HG03064 (cell line): ENCODE measurements at regions not wholly inside any gene's neighbourhood (a gene's known extent, or its start where the extent isn't known, plus 50 kb on each side); places are given as distances from the start of the nearest gene placed in this dataset.
"Not testable (repeated sequence)": the region's sequence is repeated elsewhere in the genome, so short reads cannot be mapped to it uniquely, and the experiment has no call there.

ENCODE experiments used
- ATAC-seq: cut with Tn5 transposase; IDR thresholded peaks from one replicate; pipeline ENCODE4 v1.9.1; 2021; ENCODE audit warnings: low read depth; ENCODE audit not compliant: unreplicated experiment

DNA sequence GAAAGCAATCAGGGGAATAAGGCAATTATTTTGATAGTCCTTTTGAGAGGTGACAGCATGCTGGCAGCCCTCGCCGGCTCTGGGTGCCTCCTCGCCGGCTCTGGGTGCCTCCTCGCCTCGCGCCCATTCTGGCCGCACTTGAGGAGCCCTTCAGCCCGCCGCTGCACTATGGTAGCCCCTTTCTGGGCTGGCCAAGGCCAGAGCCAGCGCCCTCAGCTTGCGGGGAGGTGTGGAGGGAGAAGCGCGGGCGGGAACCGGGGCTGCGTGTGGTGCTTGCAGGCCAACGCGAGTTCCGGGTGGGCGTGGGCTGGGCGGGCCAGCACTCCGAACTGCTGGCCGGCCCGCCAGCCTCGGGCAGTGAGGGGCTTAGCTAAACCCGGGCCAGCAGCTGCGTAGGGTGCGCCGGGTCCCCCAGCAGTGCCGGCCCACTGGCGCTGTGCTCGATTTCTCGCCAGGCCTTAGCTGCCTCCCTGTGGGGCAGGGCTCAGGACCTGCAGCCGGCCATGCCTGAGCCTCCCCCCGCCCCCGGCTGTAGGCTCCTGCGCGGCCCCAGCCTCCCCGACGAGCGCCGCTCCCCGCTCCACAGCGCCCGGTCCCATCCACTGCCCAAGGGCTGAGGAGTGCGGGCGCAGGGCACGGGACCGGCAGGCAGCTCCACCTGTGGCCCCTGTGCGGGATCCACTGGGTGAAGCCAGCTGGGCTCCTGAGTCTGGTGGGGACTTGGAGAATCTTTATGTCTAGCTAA is 193.5 kb downstream of the ADCYAP1 start:
- not testable (repeated sequence) for ATAC-seq

DNA sequence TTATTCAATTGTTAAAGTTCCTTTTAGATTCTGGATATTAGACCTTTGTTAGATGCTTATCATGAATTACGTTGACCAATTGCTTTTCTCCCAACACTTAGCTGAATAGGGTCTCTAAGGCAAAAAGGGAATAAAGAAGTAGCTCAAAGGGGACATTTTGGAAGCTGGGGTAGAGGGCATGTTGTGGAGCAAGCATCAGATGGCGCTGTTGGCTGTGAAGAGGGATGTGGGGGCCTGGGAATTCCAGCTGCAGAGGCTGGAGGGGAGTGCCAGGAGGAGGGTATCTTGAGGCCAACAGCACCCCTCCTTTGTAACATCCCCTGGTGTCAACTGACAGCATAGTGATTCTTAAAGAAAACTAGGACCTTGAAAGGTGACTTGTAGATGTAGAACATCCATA is 198.2 kb downstream of the ADCYAP1 start:
- no peak for ATAC-seq

DNA sequence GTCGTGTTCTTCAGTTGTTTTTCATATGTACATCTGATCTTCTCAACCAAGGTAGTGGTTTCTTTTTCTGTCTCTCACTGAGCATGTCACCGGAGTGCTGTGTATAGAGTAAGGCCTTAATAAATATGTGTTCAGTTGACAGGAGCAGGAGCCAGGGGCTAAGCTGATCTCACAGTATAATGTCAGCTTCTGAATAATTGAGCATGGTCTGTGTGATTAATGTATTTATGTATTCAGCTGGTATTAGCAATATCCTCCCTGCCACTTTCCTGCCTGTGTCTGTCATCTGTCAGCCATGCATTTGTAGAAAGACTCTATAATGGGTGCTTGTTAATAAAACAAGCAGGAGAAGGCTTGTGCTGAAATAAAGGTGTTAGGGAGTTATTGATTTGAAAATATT is 198.9 kb downstream of the ADCYAP1 start:
- no peak for ATAC-seq

DNA sequence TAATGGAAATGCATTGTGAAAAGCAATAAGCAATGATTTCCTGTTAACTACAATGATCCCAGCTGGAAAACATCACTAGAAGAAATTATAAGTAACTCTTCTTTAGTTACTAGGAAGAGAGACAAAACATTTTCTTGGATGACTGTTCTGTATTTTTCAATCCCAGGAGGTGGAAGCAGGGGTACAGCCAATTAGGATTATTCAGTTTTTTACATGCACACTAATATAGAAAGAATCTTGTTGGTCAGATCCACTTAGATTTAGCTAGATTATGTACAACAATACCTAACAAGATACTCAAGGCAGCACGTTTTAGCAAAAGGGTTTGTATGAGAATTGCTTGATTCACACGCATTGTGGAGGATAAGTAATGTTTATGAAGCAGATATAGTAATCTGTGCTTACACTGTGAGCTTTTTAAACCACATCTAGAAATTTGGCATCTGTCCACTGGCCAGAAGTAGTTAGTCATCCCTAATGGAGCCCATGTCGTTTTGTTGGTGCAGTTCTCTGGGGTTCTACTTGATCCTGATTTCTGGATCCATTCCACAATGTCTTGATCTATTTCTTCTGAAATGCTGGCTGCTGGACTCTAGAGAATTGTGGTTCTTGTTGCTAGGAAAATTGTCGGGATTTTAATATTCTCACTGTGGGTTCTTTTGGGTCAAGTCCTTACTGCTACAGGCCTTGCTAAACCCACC is 199.7 kb downstream of the ADCYAP1 start:
- no peak for ATAC-seq

DNA sequence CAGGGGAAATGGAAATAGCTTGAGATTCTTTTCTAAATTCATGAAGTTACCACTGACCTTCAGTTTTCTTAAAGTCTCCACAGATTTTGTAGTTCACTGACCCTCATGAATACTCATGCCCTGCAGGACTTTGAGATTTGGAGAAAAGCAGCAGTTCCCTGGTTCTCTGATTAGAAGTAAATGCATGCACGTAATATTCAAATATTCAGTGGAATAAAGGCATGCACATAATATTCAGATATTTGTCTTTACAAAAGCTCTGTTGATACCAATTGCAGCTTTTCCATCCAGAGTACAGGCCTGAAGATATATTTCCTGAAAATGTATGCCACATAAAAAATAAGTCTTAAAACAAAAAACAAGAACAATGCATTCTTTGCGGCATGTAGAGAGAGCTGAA is 219.8 kb downstream of the ADCYAP1 start:
- ATAC-seq, result no peak

DNA sequence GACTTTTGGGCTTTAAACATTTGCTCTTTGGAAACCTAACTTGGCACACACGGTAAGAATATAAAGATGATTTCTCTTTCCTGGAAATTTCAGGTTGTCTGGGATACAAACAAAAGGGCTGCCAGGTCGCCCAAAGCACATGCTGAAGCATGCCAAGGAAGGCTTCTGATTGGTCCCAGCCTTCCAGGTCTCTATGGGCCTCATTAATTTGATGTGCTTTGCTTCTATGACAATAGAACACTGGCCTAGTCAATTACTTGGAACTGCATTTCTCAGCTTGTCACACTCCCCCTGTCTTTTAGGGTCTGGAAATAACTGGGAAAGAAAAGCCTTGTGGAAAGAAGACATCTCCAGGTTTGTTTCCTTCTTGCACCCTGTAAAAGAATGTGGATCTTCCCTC is 228.9 kb downstream of the ADCYAP1 start:
- ATAC-seq, result no peak

DNA sequence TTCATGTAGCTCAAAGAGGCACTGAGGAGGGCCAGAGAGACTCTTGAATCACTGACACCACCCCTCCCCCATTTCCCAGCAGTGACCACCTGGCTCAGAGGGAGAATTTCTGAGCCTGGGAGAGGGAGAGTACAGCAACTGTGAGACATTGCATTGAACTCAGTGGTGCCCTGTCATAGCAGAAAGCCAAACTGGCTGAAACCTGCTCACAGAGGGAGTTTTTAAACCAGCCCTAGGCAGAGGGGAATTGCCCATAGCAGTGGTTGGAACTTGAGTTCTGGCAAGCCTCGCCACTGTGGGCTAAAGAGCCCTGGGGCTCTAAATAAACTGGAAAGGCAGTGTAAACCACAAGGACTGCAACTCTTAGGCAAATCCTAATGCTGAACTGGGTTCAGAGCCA is 243.1 kb downstream of the ADCYAP1 start:
- ATAC-seq, result no peak

DNA sequence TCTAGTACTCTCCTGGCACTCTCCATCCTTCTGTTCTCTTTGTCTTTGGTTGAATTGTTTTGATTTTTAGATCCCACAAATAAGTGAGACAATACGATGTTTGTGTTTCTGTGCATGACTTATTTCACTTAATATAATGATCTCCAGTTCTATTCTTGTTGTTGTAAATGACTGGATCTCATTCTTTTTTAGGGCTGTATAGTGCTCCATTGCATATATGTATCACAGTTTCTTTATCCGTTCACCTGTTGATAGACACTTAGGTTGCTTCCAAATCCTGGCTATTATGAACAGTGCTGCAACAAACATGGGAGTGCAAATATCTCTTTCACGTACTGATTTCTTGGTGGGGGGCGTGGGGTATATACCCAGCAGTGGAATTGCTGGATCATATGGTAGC is 245.0 kb downstream of the ADCYAP1 start:
- no peak for ATAC-seq

DNA sequence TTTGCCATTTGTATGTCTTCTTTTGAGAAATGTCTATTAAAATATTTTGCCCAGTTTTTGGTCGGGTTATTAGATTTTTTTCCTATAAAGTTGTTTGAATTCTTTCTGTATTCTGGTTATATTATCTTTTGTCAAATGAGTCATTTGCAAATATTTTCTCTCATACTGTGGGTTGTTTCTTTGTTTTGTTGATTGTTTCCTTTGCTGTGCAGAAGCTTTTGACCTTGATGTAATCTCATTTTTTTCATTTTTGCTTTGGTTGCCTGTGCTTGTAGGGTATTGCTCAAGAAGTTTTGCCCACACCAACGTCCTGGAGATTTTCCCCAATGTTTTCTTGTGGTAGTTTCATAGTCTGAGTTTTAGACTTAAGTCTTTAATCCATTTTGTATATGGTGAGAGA is 245.7 kb downstream of the ADCYAP1 start:
- no peak for ATAC-seq

DNA sequence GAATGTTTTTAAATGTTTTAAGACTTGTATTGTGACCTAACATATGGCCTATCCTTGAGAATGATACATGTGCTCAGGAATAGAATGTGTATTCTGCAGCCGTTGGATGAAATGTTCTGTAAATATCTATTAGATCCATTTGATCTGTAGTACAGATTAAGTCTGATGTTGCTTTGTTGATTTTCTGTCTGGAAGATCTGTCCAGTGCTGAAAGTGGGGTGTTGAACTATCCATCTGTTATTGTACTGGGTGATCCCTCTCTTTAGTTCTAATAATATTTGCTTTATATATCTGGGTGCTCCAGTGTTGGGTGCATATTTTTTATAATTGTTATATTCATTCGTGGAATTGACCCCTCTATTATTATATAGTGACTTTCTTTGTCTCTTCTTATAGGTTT is 248.3 kb downstream of the ADCYAP1 start:
- not testable (repeated sequence) for ATAC-seq

DNA sequence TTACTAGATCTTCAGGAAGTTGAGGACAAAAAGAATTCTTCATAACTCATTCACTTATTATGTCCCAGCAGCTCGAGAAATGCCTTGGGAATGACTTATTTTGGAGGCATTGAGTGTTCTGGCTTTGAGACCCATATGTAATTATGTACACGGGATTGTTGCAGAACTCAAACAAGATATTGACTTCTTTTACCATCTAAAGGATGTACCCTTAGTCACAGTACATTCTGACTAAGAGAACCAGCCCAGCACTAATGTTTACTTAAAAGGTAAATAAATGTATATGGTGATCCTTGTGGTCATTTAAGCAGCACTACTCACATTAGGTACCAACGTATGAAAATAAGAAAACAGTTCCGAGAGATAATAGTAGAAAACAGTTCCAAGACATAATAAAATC is 268.9 kb downstream of the ADCYAP1 start:
- ATAC-seq, result no peak

DNA sequence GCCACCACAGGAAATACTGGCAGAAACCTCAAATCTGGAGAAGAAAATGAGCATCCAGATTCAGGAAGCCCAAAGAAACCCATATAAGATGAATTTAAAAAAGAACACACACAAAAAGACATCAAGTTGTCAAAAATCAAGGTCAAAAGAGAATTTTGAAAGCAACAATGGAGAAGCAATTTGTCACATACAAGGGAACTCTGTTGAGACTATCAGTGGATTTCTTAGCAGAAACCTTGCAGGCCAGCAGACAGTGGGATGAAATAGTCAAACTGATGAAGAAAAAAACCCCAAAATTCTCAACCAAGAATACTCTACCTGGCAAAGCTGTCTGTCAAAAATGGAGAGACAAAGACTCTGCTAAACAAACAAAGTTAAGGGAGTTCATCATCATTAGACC is 272.6 kb downstream of the ADCYAP1 start:
- ATAC-seq, result no peak

DNA sequence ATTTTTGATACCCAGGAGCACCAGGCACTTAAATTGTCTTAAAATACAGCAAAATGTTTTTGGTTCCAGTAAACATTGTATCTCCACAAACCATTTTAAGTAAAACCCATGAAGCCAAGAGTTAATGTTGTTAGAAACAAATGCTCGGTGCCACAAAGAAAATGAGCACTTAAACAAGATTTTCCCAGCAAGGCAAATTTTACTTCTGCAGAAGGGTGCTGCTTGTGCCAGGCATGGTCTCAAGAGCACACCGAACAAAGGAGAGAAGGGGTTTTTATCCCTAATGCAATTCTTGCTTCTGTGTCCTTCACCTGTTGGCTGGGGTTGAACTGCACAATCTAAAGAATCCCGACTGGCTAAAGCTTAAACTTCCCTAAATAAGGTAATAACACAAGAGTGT is 286.7 kb downstream of the ADCYAP1 start:
- no peak for ATAC-seq

DNA sequence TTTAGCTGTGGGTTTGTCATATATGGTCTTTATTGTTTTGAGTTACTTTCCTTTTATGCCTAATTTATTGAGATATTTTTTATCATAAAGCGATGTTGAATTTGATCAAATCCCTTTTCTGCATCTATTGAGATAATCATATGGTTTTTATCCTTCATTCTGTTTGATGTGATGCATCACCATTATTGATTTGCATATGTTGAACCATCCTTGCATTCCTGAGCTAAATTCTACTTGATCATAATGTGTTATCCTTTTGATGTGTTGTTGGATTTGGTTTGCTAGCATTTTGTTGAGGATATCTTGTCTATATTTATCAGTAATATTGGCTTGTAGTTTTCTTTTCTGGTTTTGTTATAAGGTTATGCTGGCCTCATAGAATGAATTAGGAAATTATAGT is 308.5 kb downstream of the ADCYAP1 start:
- ATAC-seq, result no peak

DNA sequence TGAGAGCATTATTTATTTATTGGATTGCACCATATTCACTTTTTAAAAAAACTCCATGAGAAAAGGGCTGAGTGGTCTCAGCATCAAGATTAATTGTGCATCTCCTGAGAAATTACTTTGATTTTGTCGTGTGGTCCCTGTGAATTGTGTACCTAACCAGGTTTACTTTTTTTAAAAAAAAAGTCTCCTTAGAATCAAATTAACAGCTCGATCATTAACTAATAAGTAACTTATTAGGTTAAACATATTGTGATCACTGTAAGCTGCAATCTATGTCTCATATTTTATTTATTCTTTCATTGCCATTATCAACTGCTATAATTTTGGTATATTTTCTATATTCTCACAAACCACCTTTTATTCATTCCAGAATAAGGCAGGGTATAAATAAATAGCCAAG is 318.2 kb downstream of the ADCYAP1 start:
- no peak for ATAC-seq

DNA sequence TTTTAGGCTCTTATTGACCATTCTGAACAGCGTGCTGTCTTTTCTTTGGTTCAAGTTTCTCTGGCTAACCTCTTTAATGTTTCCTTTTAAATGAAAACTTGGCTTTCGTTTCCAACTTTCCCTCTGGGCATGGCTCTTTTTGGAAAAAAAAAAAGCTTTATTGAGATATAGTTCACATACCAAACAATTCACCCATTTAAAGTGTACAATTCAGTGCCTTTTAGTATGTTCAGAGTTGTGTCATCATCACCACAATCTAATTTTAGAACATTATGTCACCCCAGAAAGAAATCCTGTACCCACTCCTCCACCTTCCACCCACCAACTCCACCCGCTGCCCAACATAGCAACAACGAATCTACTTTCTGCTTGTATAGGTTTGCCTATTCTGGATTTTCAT is 322.4 kb downstream of the ADCYAP1 start:
- no peak for ATAC-seq

DNA sequence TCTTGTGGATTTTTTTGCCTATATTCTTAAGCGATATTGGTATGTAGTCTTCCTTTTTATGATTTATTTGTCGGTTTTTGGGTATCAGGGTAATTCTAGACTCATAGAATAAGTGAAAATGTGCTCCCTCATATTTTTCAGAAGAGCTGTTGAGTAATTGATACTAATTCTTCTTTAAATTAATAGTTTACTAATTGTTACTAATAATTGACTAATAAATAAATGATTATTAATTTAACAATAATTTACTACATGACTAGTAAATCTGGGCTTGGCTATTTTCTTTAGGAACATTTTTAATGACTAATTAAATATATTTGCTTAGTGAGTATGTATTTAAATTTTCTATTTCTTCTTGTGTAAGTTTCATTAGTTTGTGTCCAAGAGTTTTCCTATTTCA is 325.0 kb downstream of the ADCYAP1 start:
- no peak for ATAC-seq

DNA sequence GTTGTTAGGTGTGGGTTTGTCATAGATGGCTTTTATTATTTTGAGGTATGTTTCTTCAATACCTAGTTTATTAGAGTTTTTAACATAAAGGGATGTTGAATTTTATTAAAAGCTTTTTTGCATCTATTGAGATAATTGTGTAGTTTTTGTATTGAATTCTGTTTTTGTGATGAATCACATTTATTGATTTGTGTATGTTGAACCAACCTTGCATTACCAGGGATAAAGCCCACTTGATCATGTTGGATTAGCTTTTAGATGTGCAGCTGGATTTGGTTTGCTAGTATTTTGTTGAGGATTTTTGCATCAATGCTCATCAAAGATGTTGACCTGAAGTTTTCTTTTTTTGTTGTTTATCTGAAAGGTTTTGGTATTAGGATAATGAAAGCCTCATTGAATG is 328.2 kb downstream of the ADCYAP1 start:
- no peak for ATAC-seq

DNA sequence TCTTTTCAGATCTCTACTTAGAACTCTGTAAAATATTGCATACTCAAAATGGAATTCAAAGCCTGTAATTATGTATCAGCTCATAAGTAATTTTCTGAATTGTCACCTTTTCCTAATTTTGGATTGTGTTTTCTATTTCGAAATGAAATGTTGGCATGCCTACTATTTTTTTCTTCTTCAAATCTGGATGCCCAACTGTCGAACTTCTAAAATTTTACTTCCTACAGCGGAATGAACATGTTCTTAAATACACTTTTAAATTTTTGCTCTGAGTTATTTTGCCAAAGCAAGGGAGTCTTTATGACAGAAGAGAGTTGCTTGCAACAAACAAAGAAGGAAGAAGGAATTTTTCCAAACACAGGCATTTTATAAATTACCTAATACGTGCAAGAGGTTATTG is 336.0 kb downstream of the ADCYAP1 start:
- no peak for ATAC-seq

DNA sequence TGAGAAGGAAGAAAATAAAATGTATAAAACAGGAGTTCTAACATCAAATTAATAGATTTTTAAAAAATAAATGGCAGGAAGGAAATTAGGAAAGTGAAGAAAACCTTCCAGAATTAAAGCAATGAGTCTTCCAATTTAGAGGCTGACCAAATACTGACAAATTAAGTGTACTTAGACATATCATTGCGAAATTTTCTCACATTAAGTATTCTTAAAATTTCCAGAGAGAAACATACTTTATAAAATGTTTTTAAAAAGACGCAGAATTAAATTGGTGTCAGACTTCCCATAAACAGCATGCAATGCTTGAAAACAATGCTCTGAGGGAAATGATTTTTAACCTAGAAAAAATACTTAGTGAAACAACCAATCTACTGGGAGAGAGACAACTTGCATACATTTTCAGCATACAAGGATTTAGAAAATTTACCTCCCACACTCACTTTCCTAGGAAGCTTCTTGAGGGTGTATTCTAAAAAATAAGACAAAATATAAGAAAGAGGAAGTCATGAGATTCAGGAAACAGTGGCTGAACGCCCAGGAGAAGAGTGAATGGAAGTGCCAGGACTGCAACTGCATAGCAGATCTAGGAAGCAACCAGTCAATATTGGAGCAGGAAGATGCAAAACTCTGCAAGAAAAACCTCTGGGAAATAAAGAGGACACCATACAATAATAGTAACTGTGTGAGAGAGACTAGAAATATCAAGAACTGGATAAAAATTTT is 339.9 kb downstream of the ADCYAP1 start:
- ATAC-seq, result no peak

DNA sequence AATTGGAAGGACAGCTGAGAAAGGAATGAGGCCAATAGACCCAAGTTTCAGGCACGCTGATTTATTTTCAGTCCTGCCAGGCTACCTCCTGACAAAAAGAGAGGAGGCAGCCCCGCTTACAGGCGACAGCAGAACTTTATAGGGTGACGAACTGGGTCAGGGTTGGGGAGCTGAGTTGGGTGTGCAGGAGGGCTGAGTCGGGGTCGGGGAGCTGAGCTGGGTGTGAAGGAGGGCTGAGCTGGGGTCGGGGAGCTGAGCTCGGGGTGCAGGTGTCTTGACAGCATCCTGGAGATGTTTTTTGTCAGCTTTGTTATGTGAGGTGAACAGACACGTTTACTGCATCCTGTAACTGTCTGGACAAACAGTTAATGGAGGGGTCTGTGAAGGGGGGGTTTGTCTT is 342.2 kb downstream of the ADCYAP1 start:
- ATAC-seq, result no peak

DNA sequence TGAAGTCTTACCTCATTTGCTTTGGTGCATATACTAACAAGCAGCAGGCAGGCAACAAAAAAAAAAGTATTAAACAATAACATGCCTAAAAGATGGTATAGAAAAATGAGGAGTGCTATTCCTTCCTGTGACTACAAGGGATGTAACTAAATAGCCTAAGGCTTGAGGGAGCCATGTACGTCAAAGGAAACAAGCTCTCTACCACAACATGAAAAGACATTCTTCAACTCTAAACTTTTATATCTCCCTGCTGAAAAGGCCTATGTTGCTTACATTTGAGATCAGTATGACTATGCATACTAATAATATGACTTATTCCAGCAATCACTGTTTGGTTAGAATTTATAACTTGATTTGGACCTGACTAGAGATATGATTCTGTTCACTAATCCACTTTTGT is 347.9 kb downstream of the ADCYAP1 start:
- no peak for ATAC-seq
